Heart right ventricle (tissue), 16 donors: ENCODE measurements at regions not wholly inside any gene's neighbourhood (a gene's known extent, or its start where the extent isn't known, plus 50 kb on each side); places are given as distances from the start of the nearest gene placed in this dataset.
A peak's percentile ranks its signal among the peaks of the same experiment; 100 is the strongest.

Experiments
- ATAC-seq, 8 donors: fragments of 200-7000 bp; cut with Tn5 transposase; one replicate each; pipeline ENCODE4 v1.9.1; 2020; ENCODE audit warnings: mild to moderate bottlenecking in 8 of 8, moderate library complexity in 8 of 8, moderate number of reproducible peaks in 1 of 8
- DNase-seq, 2 donors: peaks; one replicate each; pipeline ENCODE4 v3.0.0-alpha.2; 2020
- H3K27ac ChIP-seq, 10 donors: fragments of 200-600 bp; sonication (generic) in 2 of 10; one replicate each; pipeline versions ENCODE4 v1.5.0 to v1.8.0; 2020 to 2022; ENCODE audit warnings: mild to moderate bottlenecking in 3 of 10
- H3K27me3 ChIP-seq, 7 donors: fragments of 200-600 bp; one replicate each; pipeline ENCODE4 v1.8.0; 2021 to 2022; ENCODE audit warnings: mild to moderate bottlenecking in 2 of 7
- H3K36me3 ChIP-seq, 9 donors: fragments of 200-600 bp; sonication (generic) in 1 of 9; one replicate each; pipeline versions ENCODE4 v1.5.0 to v1.8.0; 2020 to 2022; ENCODE audit warnings: mild to moderate bottlenecking in 2 of 9
- H3K4me1 ChIP-seq, 9 donors: fragments of 200-600 bp; sonication (generic) in 1 of 9; one replicate each; pipeline versions ENCODE4 v1.5.0 to v1.8.0; 2020 to 2022; ENCODE audit warnings: mild to moderate bottlenecking in 4 of 9
- H3K4me3 ChIP-seq, 10 donors: fragments of 200-600 bp; sonication (generic) in 2 of 10; one replicate each; pipeline versions ENCODE4 v1.5.0 to v1.8.0; 2020 to 2022; ENCODE audit warnings: mild to moderate bottlenecking in 7 of 10, moderate library complexity in 2 of 10
- H3K9me3 ChIP-seq, 11 donors: fragments of 200-600 bp in 10 of 11; sonication (generic) in 2 of 11; one replicate each; pipeline versions ENCODE4 v1.5.0 to v1.8.0; 2013 to 2022; ENCODE audit warnings: mild to moderate bottlenecking in 2 of 11, control low read depth in 1 of 11, moderate library complexity in 1 of 11
- CTCF ChIP-seq, 9 donors: fragments of 200-600 bp; sonication (generic) in 2 of 9; IDR thresholded peaks; one replicate each; pipeline versions ENCODE4 v1.5.0 to v1.8.0; 2021 to 2022; ENCODE audit warnings: antibody characterized with exemption in 9 of 9, mild to moderate bottlenecking in 5 of 9, moderate library complexity in 1 of 9
- WGBS, 2 donors: extraction: QIAGEN DNeasy Blood & Tissue Kit; methylation state at CpG; one replicate each; pipeline ENCODE4 v1.1.7; 2013; ENCODE audit warnings: inconsistent platforms in 1 of 2; 5-methylcytosine and 5-hydroxymethylcytosine counted together
- intact Hi-C, 10 donors: fragments of 100-400 bp; cut with DNase I; formaldehyde crosslinking; loops; one replicate each; pipeline versions ENCODE4 v1.11.1 to v1.14.2; 2022
- donor health status: Arrhythmogenic right ventricular cardiomyopathy.
- donor health status: ischemic (EF 13 %, LVEDD 7.1; RV severe dilation, severe dysfunction).
- donor health status: healthy with polysubstance abuse.
- donor health status: DM: no; HTN: yes; CAD: no.
- donor health status: DM: no; HTN: no; CAD: no.
- donor health status: ischemic (EF 25% LVEDD 6.9; RV normal size, moderate dysfunction).
- donor health status: ischemic (EF 25% LVEDD 5.7; RV mildly dilated, moderate dysfunction).
- donor health status: healthy.
- donor health status: DM: yes; HTN: yes; CAD: no.
- donor health status: Ischemic cardiomyopathy.
- donor health status: ischemic (EF 35%, LVEDD 5.7; RV mildly dilated, moderate dysfunction).
- donor health status: nonischemic (EF 11% LVEDD 7.7; RV severe dilation, severe dysfunction).
- donor health status: DM: yes; HTN: yes; CAD: no.
- donor health status: PGD.
- donor health status: ischemic (EF 29% LVEDD 5.4; RV normal size, mild dysfunction).
- donor health status: nonischemic (EF 23%, LVEDD 6.1; RV moderate dilation, normal function).

- no peak for DNase-seq
- intact Hi-C loops: no loop called here
- H3K4me3 ChIP-seq: no peak overlapping the region
- ATAC-seq: no peak
- no peaks in the 10 kb centered on the region for H3K36me3 ChIP-seq
- no peak overlapping the region for H3K27ac ChIP-seq
- no peaks in the 10 kb centered on the region for H3K9me3 ChIP-seq
- no peak for TF ChIP-seq CTCF (IDR thresholded peaks at IDR 0.05)
- no peaks in the 10 kb centered on the region for H3K27me3 ChIP-seq
- 33 to 53% methylated on average over 2 of the region's 2 CpGs for WGBS, 2 donors
- no peaks in the 10 kb centered on the region for H3K4me1 ChIP-seq
Observed at GRCh38 chr9:73371801-73372200, 220.1 kb downstream of the ANXA1 start.

- Histone ChIP-seq H3K4me1 (no peaks in the 10 kb centered on the region), H3K4me3 (no peak overlapping the region), H3K36me3 (no peaks in the 10 kb centered on the region), H3K27me3 (no peaks in the 10 kb centered on the region), H3K9me3 (peaks cover 0 to 3% (median 0%) of the 10 kb centered on the region in 11 donors), H3K27ac (no peak overlapping the region)
- intact Hi-C loops: no loop called here
- DNase-seq: no peak
- 69 to 70% methylated on average over 3 of the region's 3 CpGs for WGBS, 2 donors
- no peak for TF ChIP-seq CTCF (IDR thresholded peaks at IDR 0.05)
- no peak for ATAC-seq
Observed at GRCh38 chr9:73380411-73380810, 228.7 kb downstream of the ANXA1 start.

- intact Hi-C loops: no loop called here
- Histone ChIP-seq H3K27me3 (no peaks in the 10 kb centered on the region), H3K4me1 (no peaks in the 10 kb centered on the region), H3K4me3 (no peak overlapping the region), H3K9me3 (peaks cover 0 to 34% (median 0%) of the 10 kb centered on the region in 11 donors), H3K27ac (no peak overlapping the region), H3K36me3 (no peaks in the 10 kb centered on the region)
- DNase-seq: no peak
- ATAC-seq: peak in 4 of 8 donors; percentile 39 to 87 (median 58)
- 70 to 73% methylated on average over 4 of the region's 4 CpGs for WGBS, 2 donors
- TF ChIP-seq CTCF (IDR thresholded peaks at IDR 0.05): no peak
Observed at GRCh38 chr9:73402081-73403028, 250.7 kb downstream of the ANXA1 start.

GRCh38 chr9:73411494-73411893 lies 259.8 kb downstream of the ANXA1 start:
- DNase-seq (no peak), ATAC-seq (no peak)
- H3K4me1 ChIP-seq: peaks cover 0 to 3% (median 0%) of the 10 kb centered on the region in 9 donors
- H3K9me3 ChIP-seq: no peaks in the 10 kb centered on the region
- no peak overlapping the region for H3K4me3 ChIP-seq
- WGBS, 2 donors: 28 to 30% methylated on average over 2 of the region's 2 CpGs
- TF ChIP-seq CTCF (IDR thresholded peaks at IDR 0.05): no peak
- H3K27me3 ChIP-seq: no peaks in the 10 kb centered on the region
- H3K36me3 ChIP-seq: no peaks in the 10 kb centered on the region
- intact Hi-C loops: loop anchor here in 1 of 10 donors (10.0 kb wide), 1 partner anchor 57 kb away; no protein-coding TSS in a partner anchor
- no peak overlapping the region for H3K27ac ChIP-seq
